ENCODE measurements at regions not wholly inside any gene's neighbourhood (a gene's known extent, or its start where the extent isn't known, plus 50 kb on each side); places are given as distances from the start of the nearest gene placed in this dataset.
"Not testable (repeated sequence)": the region's sequence is repeated elsewhere in the genome, so short reads cannot be mapped to it uniquely, and the experiment has no call there.

- H3K36me3 ChIP-seq: no peaks in the 10 kb centered on the region
- no peaks in the 10 kb centered on the region for H3K4me1 ChIP-seq
- TF ChIP-seq, protein P1, sequence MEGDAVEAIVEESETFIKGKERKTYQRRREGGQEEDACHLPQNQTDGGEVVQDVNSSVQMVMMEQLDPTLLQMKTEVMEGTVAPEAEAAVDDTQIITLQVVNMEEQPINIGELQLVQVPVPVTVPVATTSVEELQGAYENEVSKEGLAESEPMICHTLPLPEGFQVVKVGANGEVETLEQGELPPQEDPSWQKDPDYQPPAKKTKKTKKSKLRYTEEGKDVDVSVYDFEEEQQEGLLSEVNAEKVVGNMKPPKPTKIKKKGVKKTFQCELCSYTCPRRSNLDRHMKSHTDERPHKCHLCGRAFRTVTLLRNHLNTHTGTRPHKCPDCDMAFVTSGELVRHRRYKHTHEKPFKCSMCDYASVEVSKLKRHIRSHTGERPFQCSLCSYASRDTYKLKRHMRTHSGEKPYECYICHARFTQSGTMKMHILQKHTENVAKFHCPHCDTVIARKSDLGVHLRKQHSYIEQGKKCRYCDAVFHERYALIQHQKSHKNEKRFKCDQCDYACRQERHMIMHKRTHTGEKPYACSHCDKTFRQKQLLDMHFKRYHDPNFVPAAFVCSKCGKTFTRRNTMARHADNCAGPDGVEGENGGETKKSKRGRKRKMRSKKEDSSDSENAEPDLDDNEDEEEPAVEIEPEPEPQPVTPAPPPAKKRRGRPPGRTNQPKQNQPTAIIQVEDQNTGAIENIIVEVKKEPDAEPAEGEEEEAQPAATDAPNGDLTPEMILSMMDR (IDR thresholded peaks at IDR 0.05): no peak
- TF ChIP-seq EP300 (IDR thresholded peaks at IDR 0.05) (no peak), POLR2A (IDR thresholded peaks at IDR 0.05) (no peak)
- no peaks in the 10 kb centered on the region for H3K27me3 ChIP-seq
- 54% methylated on average over 3 of the region's 3 CpGs for WGBS, 2 donors
- peaks cover 0 to 3% (median 2%) of the 10 kb centered on the region in 4 donors for H3K9me3 ChIP-seq
- H3K27ac ChIP-seq: no peak overlapping the region
- no peak overlapping the region for H3K4me3 ChIP-seq
- DNase-seq (ENCODE audit: low spot score in 2 of 2): no peak
Measured at GRCh38 chrX:7635604-7636003, 207.4 kb upstream of the VCX start.

GRCh38 chrX:7620560-7620959 lies 222.4 kb upstream of the VCX start:
- 58 to 59% methylated on average over 2 to 3 of the region's 3 CpGs for WGBS, 2 donors
- H3K27ac ChIP-seq: no peak overlapping the region
- H3K4me3 ChIP-seq: no peak overlapping the region
- H3K36me3 ChIP-seq: no peaks in the 10 kb centered on the region
- TF ChIP-seq, protein P1 (IDR thresholded peaks at IDR 0.05): no peak
- no peak for TF ChIP-seq EP300 (IDR thresholded peaks at IDR 0.05)
- no peak for TF ChIP-seq POLR2A (IDR thresholded peaks at IDR 0.05)
- H3K27me3 ChIP-seq: no peaks in the 10 kb centered on the region
- no peaks in the 10 kb centered on the region for H3K9me3 ChIP-seq
- H3K4me1 ChIP-seq: no peaks in the 10 kb centered on the region
- no peak for DNase-seq (ENCODE audit: low spot score in 2 of 2)

DNA sequence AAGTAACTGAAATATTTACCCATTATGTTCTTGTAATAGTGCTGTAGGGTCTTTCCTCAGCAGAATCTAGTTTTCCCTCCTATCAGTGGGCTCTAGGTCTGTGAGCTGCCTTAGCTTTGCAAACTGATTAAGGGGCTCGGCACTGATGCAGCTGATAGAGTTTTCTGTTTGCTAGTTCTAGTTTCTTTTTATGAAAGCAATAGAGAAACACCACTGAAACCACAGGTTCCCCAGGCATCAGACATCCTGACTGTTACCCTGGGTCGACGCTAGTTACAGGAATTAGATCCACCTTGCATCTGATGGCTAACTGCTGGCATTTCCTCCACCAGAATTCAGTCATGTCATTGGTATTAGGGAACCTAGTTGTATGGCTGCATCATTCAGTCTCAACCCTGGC lies 225.0 kb upstream of the VCX start:
- Histone ChIP-seq H3K27me3 (no peaks in the 10 kb centered on the region), H3K27ac (no peak overlapping the region), H3K4me3 (no peak overlapping the region), H3K9me3 (no peaks in the 10 kb centered on the region), H3K4me1 (no peaks in the 10 kb centered on the region), H3K36me3 (no peaks in the 10 kb centered on the region)
- DNase-seq (ENCODE audit: low spot score in 2 of 2): no peak
- TF ChIP-seq, protein P1 (IDR thresholded peaks at IDR 0.05): no peak
- TF ChIP-seq EP300 (IDR thresholded peaks at IDR 0.05): no peak
- no peak for TF ChIP-seq POLR2A (IDR thresholded peaks at IDR 0.05)
- WGBS, 2 donors: 85 to 89% methylated on average over 3 of the region's 3 CpGs

GRCh38 chrX:7614616-7615015 lies 228.4 kb upstream of the VCX start:
- Histone ChIP-seq H3K36me3 (no peaks in the 10 kb centered on the region), H3K27ac (no peak overlapping the region), H3K9me3 (no peaks in the 10 kb centered on the region), H3K4me1 (no peaks in the 10 kb centered on the region), H3K4me3 (no peak overlapping the region), H3K27me3 (no peaks in the 10 kb centered on the region)
- TF ChIP-seq EP300 (IDR thresholded peaks at IDR 0.05): no peak
- no peak for TF ChIP-seq POLR2A (IDR thresholded peaks at IDR 0.05)
- TF ChIP-seq, protein P1 (IDR thresholded peaks at IDR 0.05): no peak
- 79 to 81% methylated on average over 3 of the region's 3 CpGs for WGBS, 2 donors
- no peak for DNase-seq (ENCODE audit: low spot score in 2 of 2)

GRCh38 chrX:7608625-7609024 lies 234.3 kb upstream of the VCX start:
- not testable (repeated sequence) for H3K9me3 ChIP-seq; DNase-seq (ENCODE audit: low spot score in 2 of 2); H3K36me3 ChIP-seq; H3K4me3 ChIP-seq; H3K27ac ChIP-seq; H3K27me3 ChIP-seq; H3K4me1 ChIP-seq
- WGBS, 2 donors: no CpG with 5 or more reads among the region's 29 CpGs

DNA sequence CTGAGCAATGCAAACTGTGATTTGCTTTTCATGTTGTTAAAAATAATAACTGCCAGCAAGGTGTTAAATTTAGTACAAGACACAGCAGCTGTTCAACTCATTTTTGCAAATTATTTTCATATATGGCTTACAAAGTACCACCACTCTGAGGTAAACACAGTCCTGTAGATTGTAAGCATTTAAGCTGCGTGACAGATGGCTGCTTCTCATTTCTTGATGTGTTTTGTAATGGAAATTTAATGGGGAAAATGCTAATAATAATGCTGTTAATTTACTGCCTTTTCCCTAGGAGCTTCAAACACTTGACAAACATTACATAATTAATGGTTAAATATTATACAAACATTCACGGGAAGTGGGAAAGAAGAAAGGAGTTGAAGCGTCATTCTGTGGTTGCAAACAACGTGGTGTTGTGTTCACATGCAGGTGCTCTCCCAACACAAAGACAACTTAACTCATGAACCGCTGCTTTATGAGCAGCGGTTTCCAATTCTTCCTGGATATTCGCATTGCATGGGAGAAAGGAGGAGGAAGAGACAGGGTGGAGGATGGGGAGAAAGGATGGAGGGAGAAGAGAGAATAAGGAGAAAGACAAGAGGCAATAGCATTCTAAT lies 236.8 kb upstream of the VCX start:
- TF ChIP-seq EP300 (IDR thresholded peaks at IDR 0.05): no peak
- DNase-seq (ENCODE audit: low spot score in 2 of 2): no peak
- no peaks in the 10 kb centered on the region for H3K36me3 ChIP-seq
- peaks cover 0 to 5% (median 0%) of the 10 kb centered on the region in 4 donors for H3K9me3 ChIP-seq
- no peak overlapping the region for H3K4me3 ChIP-seq
- 78% methylated on average over 7 of the region's 7 CpGs for WGBS, 2 donors
- H3K27ac ChIP-seq: no peak overlapping the region
- H3K27me3 ChIP-seq: no peaks in the 10 kb centered on the region
- no peaks in the 10 kb centered on the region for H3K4me1 ChIP-seq
